HEK293 (cell line): ENCODE measurements at regions not wholly inside any gene's neighbourhood (a gene's known extent, or its start where the extent isn't known, plus 50 kb on each side); places are given as distances from the start of the nearest gene placed in this dataset.

Source experiments
- SALL2 ChIP-seq: fragments of 450-650 bp; formaldehyde crosslinking; IDR thresholded peaks from 2 replicates; pipeline ENCODE4 v1.5.0; 2017; ENCODE audit warnings: missing biosample characterization, mild to moderate bottlenecking, missing genetic modification characterization, borderline replicate concordance
- ZEB2 ChIP-seq: fragments of 450-650 bp; formaldehyde crosslinking; IDR thresholded peaks from 2 replicates; pipeline ENCODE4 v1.5.1; 2016; ENCODE audit warnings: missing biosample characterization, missing genetic modification characterization
- ZNF24 ChIP-seq: fragments of 450-650 bp; formaldehyde crosslinking; IDR thresholded peaks from 2 replicates; pipeline ENCODE4 v1.5.1; 2016; ENCODE audit warnings: missing biosample characterization, missing genetic modification characterization
- ZNF785 ChIP-seq: fragments of 450-650 bp; formaldehyde crosslinking; IDR thresholded peaks from 2 replicates; pipeline ENCODE4 v1.5.1; 2016; ENCODE audit warnings: missing biosample characterization, missing genetic modification characterization
- TF ChIP-seq, protein P1 (sequence below): fragments of 450-650 bp; formaldehyde crosslinking; IDR thresholded peaks from 2 replicates; pipeline ENCODE4 v1.5.1; 2016; ENCODE audit warnings: missing biosample characterization, missing genetic modification characterization
- TF ChIP-seq, protein P2 (sequence below): fragments of 450-650 bp; formaldehyde crosslinking; optimal IDR thresholded peaks from 2 replicates; pipeline ENCODE3; 2016; ENCODE audit warnings: missing biosample characterization, mild to moderate bottlenecking, missing genetic modification characterization

DNA sequence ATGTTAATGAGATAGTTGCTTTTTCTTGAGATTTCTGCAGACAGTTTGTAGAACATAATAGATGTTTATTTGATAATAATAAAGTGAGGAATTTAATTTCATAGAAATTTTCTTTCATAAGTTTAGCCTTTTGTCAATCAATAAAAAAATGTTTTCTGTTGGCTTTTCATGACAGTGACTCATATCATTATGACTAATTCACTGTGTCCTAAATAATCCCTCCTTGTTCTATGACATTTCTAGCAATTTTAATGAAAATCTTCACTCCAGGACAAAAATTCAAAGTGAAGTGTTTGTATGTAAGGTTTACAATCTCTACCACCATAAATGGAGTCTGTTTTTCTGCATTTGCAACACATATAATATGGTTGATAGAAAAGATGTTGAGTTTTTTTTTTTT lies 109.9 kb downstream of the UTRN start:
- TF ChIP-seq, protein P1, sequence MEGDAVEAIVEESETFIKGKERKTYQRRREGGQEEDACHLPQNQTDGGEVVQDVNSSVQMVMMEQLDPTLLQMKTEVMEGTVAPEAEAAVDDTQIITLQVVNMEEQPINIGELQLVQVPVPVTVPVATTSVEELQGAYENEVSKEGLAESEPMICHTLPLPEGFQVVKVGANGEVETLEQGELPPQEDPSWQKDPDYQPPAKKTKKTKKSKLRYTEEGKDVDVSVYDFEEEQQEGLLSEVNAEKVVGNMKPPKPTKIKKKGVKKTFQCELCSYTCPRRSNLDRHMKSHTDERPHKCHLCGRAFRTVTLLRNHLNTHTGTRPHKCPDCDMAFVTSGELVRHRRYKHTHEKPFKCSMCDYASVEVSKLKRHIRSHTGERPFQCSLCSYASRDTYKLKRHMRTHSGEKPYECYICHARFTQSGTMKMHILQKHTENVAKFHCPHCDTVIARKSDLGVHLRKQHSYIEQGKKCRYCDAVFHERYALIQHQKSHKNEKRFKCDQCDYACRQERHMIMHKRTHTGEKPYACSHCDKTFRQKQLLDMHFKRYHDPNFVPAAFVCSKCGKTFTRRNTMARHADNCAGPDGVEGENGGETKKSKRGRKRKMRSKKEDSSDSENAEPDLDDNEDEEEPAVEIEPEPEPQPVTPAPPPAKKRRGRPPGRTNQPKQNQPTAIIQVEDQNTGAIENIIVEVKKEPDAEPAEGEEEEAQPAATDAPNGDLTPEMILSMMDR (tag by site-specific recombination), result no peak
- TF ChIP-seq, protein P2, sequence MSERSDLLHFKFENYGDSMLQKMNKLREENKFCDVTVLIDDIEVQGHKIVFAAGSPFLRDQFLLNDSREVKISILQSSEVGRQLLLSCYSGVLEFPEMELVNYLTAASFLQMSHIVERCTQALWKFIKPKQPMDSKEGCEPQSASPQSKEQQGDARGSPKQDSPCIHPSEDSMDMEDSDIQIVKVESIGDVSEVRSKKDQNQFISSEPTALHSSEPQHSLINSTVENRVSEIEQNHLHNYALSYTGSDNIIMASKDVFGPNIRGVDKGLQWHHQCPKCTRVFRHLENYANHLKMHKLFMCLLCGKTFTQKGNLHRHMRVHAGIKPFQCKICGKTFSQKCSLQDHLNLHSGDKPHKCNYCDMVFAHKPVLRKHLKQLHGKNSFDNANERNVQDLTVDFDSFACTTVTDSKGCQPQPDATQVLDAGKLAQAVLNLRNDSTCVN (tag by site-specific recombination), result no peak
- no peak for TF ChIP-seq ZNF24 (tag by site-specific recombination)
- TF ChIP-seq ZEB2, result no peak
- no peak for TF ChIP-seq ZNF785 (tag by site-specific recombination)
- TF ChIP-seq SALL2 (tag by site-specific recombination), result no peak
